ENCODE measurements at regions not wholly inside any gene's neighbourhood (a gene's known extent, or its start where the extent isn't known, plus 50 kb on each side); places are given as distances from the start of the nearest gene placed in this dataset.
"Not testable (repeated sequence)": the region's sequence is repeated elsewhere in the genome, so short reads cannot be mapped to it uniquely, and the experiment has no call there.

GRCh38 chr9:18317896-18318295 is 156.1 kb upstream of the ADAMTSL1 start:
- Histone ChIP-seq H3F3A (ENCODE audit: control insufficient read depth, insufficient read depth) (no peaks in the 10 kb centered on the region), H3K4me3 (ENCODE audit: low read length) (no peak overlapping the region), H3K27ac (ENCODE audit: low read depth, low read length) (no peak overlapping the region), H3K27me3 (ENCODE audit: control insufficient read depth, low read length) (no peaks in the 10 kb centered on the region), H3K4me2 (ENCODE audit: low read length) (no peak overlapping the region), H3K4me1 (ENCODE audit: control insufficient read depth, low read length) (no peaks in the 10 kb centered on the region), H3K9me2 (replicated peaks; ENCODE audit: control insufficient read depth, low read length) (no peaks in the 10 kb centered on the region), H3K36me3 (ENCODE audit: control insufficient read depth, low read length) (no peaks in the 10 kb centered on the region), H4K20me1 (ENCODE audit: control insufficient read depth, insufficient read depth, low read depth, low read length) (no peaks in the 10 kb centered on the region), H3K79me2 (ENCODE audit: control insufficient read depth, low read length) (no peaks in the 10 kb centered on the region), H3K9me3 (ENCODE audit: control insufficient read depth, insufficient read depth, low read length) (no peaks in the 10 kb centered on the region)
- TF ChIP-seq CTCF (IDR thresholded peaks at IDR 0.05; ENCODE audit: low read depth, low read length, poor library complexity, severe bottlenecking) (no peak), EZH2phosphoT487 (IDR thresholded peaks at IDR 0.05; ENCODE audit: borderline replicate concordance, low read length) (no peak)

GRCh38 chr9:18319918-18320445 is 154.0 kb upstream of the ADAMTSL1 start:
- Histone ChIP-seq H3K9me3 (ENCODE audit: control insufficient read depth, insufficient read depth, low read length) (no peaks in the 10 kb centered on the region), H3F3A (ENCODE audit: control insufficient read depth, insufficient read depth) (no peaks in the 10 kb centered on the region)
- no peak for TF ChIP-seq EZH2phosphoT487 (IDR thresholded peaks at IDR 0.05; ENCODE audit: borderline replicate concordance, low read length)
- no peak for TF ChIP-seq CTCF (IDR thresholded peaks at IDR 0.05; ENCODE audit: low read depth, low read length, poor library complexity, severe bottlenecking)

GRCh38 chr9:18324928-18325745 is 148.8 kb upstream of the ADAMTSL1 start:
- H3K36me3 ChIP-seq (ENCODE audit: control insufficient read depth, low read length), result no peaks in the 10 kb centered on the region
- no peaks in the 10 kb centered on the region for H3K4me1 ChIP-seq (ENCODE audit: control insufficient read depth, low read length)
- H3F3A ChIP-seq (ENCODE audit: control insufficient read depth, insufficient read depth), result no peaks in the 10 kb centered on the region
- H3K9me2 ChIP-seq (replicated peaks; ENCODE audit: control insufficient read depth, low read length), result no peaks in the 10 kb centered on the region
- no peaks in the 10 kb centered on the region for H3K9me3 ChIP-seq (ENCODE audit: control insufficient read depth, insufficient read depth, low read length)
- H3K4me3 ChIP-seq (ENCODE audit: low read length), result no peak overlapping the region
- H3K79me2 ChIP-seq (ENCODE audit: control insufficient read depth, low read length), result no peaks in the 10 kb centered on the region
- no peak overlapping the region for H3K4me2 ChIP-seq (ENCODE audit: low read length)
- no peaks in the 10 kb centered on the region for H4K20me1 ChIP-seq (ENCODE audit: control insufficient read depth, insufficient read depth, low read depth, low read length)
- no peaks in the 10 kb centered on the region for H3K27me3 ChIP-seq (ENCODE audit: control insufficient read depth, low read length)
- no peak overlapping the region for H3K27ac ChIP-seq (ENCODE audit: low read depth, low read length)
- TF ChIP-seq EZH2phosphoT487 (IDR thresholded peaks at IDR 0.05; ENCODE audit: borderline replicate concordance, low read length) (no peak), CTCF (IDR thresholded peaks at IDR 0.05; ENCODE audit: low read depth, low read length, poor library complexity, severe bottlenecking) (no peak)

More at GRCh38 chr9:18319918-18320445, 154.0 kb upstream of the ADAMTSL1 start:
- no peaks in the 10 kb centered on the region for H4K20me1 ChIP-seq (ENCODE audit: control insufficient read depth, insufficient read depth, low read depth, low read length)
- no peak overlapping the region for H3K27ac ChIP-seq (ENCODE audit: low read depth, low read length)
- no peaks in the 10 kb centered on the region for H3K9me2 ChIP-seq (replicated peaks; ENCODE audit: control insufficient read depth, low read length)
- H3K79me2 ChIP-seq (ENCODE audit: control insufficient read depth, low read length), result no peaks in the 10 kb centered on the region
- no peak overlapping the region for H3K4me2 ChIP-seq (ENCODE audit: low read length)
- H3K27me3 ChIP-seq (ENCODE audit: control insufficient read depth, low read length), result no peaks in the 10 kb centered on the region
- H3K36me3 ChIP-seq (ENCODE audit: control insufficient read depth, low read length), result no peaks in the 10 kb centered on the region
- H3K4me1 ChIP-seq (ENCODE audit: control insufficient read depth, low read length), result no peaks in the 10 kb centered on the region
- H3K4me3 ChIP-seq (ENCODE audit: low read length), result no peak overlapping the region

- not testable (repeated sequence) for H3K4me1 ChIP-seq (ENCODE audit: control insufficient read depth, low read length); H4K20me1 ChIP-seq (ENCODE audit: control insufficient read depth, insufficient read depth, low read depth, low read length); H3K9me2 ChIP-seq (replicated peaks; ENCODE audit: control insufficient read depth, low read length); H3K79me2 ChIP-seq (ENCODE audit: control insufficient read depth, low read length); H3K36me3 ChIP-seq (ENCODE audit: control insufficient read depth, low read length); H3K4me3 ChIP-seq (ENCODE audit: low read length); H3K4me2 ChIP-seq (ENCODE audit: low read length); H3F3A ChIP-seq (ENCODE audit: control insufficient read depth, insufficient read depth); H3K27ac ChIP-seq (ENCODE audit: low read depth, low read length); H3K9me3 ChIP-seq (ENCODE audit: control insufficient read depth, insufficient read depth, low read length); H3K27me3 ChIP-seq (ENCODE audit: control insufficient read depth, low read length)
Observed at GRCh38 chr9:18325746-18326011, 148.3 kb upstream of the ADAMTSL1 start.

Data from DOHH2 (cell line).